ENCODE measurements at regions not wholly inside any gene's neighbourhood (a gene's known extent, or its start where the extent isn't known, plus 50 kb on each side); places are given as distances from the start of the nearest gene placed in this dataset.
"Not testable (repeated sequence)": the region's sequence is repeated elsewhere in the genome, so short reads cannot be mapped to it uniquely, and the experiment has no call there.

DNA sequence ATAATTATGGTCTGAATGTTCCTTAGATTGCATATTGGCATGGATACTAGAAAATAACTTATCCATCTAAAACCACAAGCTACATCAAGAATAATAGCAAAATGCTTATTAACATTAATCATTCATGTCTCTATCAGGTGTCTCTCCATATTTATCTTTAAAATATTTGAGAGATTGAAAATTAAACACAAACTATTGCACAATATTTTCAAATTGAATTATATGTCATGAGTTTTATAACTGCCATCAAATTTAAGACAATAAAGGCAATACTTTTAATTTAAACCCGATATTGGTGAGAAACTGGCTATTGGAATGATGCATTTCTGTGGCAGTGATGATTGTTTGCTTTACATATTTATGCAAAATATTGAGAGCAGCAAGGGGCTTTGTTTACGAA, 1506.8 kb upstream of the B3GALT2 start:
- DNase-seq (ENCODE audit: low read depth): no peak

GRCh38 chr1:194684636-194685035, 1498.2 kb upstream of the B3GALT2 start:
- no peak for DNase-seq (ENCODE audit: low read depth)

GRCh38 chr1:194658090-194658439, 1471.7 kb upstream of the B3GALT2 start:
- no peak for DNase-seq (ENCODE audit: low read depth)

DNA sequence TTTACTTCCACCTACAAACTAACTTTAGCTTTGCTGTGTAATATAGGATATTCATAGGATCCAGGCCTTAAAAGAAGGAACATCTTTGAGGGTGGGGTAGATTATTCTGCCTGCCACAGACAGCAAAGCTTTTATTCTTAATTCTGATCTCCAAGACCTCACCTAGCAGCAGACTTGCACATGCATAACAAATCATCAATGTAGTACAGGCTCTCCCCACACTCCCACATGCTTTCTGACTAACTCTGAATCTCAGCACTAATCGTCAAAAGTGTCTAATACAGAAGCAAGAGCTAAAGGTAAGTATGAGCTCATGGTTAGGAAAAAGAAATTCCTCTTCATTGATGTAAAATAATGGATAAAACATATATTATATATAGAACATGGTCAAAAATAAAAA, 1468.5 kb upstream of the B3GALT2 start:
- DNase-seq (ENCODE audit: low read depth): no peak

DNA sequence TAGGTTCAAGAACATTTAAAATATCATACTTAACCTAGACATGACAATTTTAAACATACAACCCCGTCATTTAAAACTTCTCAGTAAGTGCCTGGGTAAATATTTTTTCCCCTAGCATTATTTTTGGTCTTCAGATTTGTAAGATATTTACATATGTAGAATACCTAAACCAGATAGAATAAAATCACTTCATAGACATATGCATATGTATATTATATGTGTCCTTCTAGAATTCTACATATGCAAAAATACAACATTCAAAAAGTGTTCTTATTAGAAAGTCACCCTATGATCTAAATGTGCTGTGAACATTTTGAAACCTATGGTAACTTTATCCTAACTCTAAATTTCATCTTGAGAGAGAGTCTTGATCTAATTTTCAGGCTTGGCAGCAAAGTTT, 1467.0 kb upstream of the B3GALT2 start:
- DNase-seq (ENCODE audit: low read depth): no peak

DNA sequence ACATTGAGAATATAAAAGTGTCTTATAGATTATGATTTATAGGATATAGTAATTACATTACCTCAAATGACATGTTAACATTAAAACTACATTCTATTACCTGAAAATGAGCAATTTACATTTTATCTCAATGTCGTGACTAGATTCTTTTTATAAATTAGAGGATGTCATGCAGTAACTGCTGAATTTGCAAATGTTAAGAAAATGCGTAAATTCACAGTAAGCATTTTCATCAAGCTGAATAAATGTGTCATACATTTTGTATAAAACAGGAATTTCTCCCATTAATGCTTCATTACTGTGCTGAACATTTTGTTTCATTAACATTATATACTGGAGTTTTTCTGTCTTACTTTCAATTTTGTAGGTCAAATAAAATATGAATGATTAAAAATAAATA, 1460.7 kb upstream of the B3GALT2 start:
- no peak for DNase-seq (ENCODE audit: low read depth)

GRCh38 chr1:194644528-194644927, 1458.1 kb upstream of the B3GALT2 start:
- DNase-seq (ENCODE audit: low read depth): no peak

DNA sequence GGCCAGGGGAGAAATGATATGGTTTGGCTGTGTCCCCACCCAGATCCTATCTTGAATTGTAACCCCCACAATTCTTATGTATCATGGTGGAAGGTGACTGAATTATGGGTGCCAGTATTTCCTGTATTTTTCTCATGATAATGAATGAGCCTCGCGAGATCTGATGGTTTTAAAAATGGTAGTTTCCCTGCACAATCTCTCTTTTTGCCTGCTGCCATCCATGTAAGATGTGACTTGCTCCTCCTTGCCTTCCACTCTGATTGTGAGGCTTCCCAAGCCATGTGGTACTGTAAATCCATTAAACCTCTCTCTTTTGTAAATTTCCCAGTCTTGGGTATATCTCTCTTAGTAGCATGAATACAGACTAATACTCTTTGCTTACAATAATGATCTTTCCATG, 1453.9 kb upstream of the B3GALT2 start:
- no peak for DNase-seq (ENCODE audit: low read depth)

- no peak for DNase-seq (ENCODE audit: low read depth)
Measured at GRCh38 chr1:194629011-194629410, 1442.6 kb upstream of the B3GALT2 start.

GRCh38 chr1:194624833-194625232, 1438.4 kb upstream of the B3GALT2 start:
- no peak for DNase-seq (ENCODE audit: low read depth)

DNA sequence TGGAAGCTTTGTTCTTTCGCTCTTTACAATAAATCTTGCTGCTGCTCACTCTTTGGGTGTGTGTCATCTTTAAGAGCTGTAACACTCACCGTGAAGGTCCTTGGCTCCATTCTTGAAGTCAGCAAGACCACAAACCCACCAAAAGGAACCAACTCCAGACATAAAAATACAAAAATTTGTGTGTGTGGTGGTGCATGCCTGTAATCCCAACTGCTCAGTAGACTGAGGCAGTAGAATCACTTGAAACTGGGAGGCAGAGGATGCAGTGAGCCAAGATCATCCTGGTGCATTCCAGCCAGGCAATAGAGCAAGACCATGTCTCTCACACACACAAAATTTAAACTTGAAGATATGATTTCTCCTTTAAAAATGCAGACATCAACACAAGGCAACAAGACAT, 1431.7 kb upstream of the B3GALT2 start:
- no peak for DNase-seq (ENCODE audit: low read depth)

DNA sequence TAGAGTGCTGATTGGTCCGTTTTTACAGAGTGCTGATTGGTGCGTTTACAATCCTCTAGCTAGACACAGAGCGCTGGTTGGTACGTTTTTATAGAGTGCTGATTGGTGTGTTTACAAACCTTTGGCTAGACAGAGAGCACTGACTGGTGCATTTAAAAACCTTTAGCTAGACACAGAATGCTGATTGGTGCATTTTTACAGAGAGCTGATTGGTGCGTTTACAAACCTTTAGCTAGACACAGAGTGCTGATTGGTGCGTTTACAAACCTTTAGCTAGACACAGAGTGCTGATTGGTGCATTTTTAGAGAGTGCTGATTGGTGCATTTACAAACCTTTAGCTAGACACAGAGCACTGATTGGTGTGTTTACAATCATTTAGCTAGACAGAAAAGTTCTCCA, 1430.9 kb upstream of the B3GALT2 start:
- DNase-seq (ENCODE audit: low read depth): not testable (repeated sequence)

DNA sequence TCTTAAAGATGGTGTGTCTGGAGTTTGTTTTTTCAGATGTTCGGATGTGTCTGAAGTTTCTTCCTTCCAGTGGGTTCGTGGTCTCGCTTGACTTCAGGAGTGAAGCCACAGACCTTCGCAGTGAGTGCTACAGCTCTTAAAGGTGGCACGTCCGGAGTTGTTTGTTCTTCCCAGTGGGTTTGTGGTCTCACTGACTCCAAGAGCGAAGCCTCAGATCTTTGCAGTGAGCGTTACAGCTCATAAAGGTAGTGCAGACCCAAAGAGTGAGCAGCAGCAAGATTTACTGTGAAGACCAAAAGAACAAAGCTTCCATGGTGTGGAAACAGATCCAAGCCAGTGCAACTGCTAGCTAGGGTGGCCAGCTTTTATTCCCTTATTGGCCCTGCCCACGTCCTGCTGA, 1430.4 kb upstream of the B3GALT2 start:
- no peak for DNase-seq (ENCODE audit: low read depth)

DNA sequence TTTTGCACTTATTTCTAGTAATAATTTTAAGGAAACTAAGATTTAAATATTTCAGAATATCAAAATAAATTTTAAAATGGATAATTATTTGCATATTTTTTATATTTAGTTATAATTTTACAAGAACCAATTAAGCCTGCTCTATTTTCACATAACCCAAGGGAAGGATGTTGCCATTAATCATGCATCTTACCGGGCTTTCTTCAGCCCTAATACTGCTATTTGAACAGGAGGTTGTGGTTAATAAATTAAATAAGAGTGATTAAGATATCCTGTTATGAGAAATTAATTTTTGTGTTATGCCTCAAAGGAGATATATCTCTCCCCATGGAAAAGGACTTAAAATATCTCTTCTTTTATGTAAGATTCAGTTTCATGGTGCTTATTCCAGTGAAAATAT, 1415.8 kb upstream of the B3GALT2 start:
- no peak for DNase-seq (ENCODE audit: low read depth)

DNA sequence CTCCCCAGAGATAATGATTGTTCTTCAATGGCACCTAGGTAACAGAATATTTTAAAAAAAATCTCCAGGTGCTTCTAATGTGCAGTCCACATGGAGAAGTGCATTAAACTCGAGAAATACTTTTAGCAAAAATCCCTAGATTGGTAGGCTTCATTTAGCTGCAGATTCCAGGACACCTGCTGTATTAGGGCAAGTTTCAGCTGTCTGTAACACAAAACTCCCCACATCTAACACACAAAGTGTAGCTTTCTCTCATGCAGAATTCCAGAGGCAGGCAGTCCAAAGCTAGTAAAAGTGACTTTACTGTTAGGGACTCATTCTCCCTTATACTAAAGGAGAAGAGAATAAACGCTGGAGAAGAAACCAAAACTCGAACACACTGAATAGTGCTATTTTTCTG, 1414.3 kb upstream of the B3GALT2 start:
- DNase-seq (ENCODE audit: low read depth): no peak

DNA sequence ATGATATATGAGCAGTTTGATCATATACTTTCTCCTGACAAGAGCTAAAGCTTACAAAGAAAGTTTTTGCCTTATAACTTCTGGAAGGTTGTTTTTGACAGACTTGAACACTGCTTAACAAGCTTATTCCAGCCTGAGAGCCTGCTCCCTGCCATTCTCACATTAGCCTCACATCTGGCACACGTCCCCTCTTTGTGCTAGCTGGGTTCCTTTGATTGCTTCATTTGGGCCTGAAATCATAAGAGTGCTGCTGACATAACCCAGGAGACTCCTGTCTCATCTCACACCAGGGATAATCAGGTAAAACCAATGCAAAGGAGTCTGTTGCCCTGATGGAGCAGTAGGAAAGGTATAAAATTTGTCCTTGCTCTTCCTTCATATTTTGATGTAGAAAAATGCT, 1411.7 kb upstream of the B3GALT2 start:
- no peak for DNase-seq (ENCODE audit: low read depth)

- no peak for DNase-seq (ENCODE audit: low read depth)
Measured at GRCh38 chr1:194586302-194586701, 1399.9 kb upstream of the B3GALT2 start.

- DNase-seq (ENCODE audit: low read depth): no peak
Measured at GRCh38 chr1:194584052-194584451, 1397.6 kb upstream of the B3GALT2 start.

GRCh38 chr1:194570476-194570875, 1384.1 kb upstream of the B3GALT2 start:
- no peak for DNase-seq (ENCODE audit: low read depth)

- DNase-seq (ENCODE audit: low read depth): no peak
Measured at GRCh38 chr1:194568610-194569009, 1382.2 kb upstream of the B3GALT2 start.

DNA sequence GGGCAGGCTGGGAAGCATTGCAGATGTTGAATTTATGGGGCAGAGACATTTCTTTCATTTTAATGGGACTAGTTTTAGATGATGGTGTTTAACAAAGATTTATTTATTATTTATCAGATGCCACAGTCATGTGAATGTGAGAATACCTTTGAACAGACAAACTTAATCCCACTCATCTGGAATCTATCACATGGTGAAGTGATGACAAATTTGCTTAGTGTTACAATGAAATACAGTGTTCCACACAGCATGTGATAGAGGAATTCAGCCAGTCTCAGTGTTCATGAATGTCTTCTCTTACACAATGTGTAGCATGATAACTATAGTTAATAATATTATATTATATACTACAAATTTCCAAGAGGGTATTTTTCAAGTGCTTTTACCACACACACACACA, 1361.7 kb upstream of the B3GALT2 start:
- no peak for DNase-seq (ENCODE audit: low read depth)

DNA sequence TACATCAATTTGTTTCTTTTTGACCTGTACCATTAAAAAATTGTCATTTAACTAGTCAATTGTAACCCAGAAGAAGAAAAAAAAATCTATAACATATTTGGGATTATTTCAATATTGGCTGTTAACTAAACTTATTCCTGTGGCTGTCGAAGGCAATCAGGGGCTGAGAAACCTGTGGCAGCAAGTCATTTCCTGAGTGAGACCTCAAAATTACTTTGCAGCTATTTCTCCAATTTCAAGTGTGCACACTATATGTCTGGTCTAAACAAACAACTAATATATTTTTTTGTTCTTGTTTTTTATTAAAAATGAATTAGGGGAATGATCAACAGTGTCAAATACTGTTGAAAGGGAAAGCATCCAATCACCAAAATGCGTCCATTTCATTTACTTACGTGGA, 1357.6 kb upstream of the B3GALT2 start:
- no peak for DNase-seq (ENCODE audit: low read depth)

DNA sequence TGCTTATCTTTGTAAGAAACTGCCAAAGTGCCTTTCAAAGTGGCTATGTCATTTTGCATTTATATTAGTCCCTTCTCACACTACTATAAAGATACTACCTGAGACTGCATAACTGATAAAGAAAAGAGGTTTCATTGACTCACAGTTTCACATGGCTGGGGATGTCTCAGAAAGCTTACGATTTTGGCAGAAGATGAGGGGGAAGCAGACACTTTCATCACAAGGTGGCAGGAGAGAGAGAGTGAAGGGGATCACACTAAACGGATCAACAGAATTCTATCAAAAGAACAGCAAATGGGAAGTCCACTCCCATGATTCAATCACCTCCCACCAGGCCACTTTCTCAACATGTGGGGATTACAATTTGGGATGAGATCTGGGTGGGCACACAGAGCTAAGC, 1352.0 kb upstream of the B3GALT2 start:
- no peak for DNase-seq (ENCODE audit: low read depth)

DNA sequence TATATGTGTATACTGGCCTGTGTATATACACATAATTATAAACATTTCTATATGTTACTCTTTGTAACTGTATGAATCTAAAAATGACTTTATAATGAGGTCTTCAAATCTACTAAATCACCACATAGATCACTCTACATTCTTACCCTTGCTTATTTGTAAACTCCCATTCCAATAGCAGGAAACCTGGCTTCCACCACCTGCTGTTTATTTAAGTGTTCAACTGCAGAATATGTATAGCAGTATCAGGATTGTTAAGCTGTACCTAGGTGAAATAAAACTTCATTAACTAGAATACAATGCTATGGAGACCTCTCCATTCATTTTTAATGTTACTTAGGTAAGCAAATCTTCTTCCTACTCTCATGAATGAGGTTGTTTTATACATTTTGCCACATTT, 1351.1 kb upstream of the B3GALT2 start:
- no peak for DNase-seq (ENCODE audit: low read depth)

- no peak for DNase-seq (ENCODE audit: low read depth)
Measured at GRCh38 chr1:194535369-194535768, 1349.0 kb upstream of the B3GALT2 start.
